IPS-NIHi7 (cell line): ENCODE measurements at regions not wholly inside any gene's neighbourhood (a gene's known extent, or its start where the extent isn't known, plus 50 kb on each side); places are given as distances from the start of the nearest gene placed in this dataset.

ENCODE experiments used
- DNase-seq: peaks from one replicate; pipeline ENCODE4 v3.0.0; 2012; ENCODE audit warnings: mixed read lengths; ENCODE audit errors: extremely low spot score

DNA sequence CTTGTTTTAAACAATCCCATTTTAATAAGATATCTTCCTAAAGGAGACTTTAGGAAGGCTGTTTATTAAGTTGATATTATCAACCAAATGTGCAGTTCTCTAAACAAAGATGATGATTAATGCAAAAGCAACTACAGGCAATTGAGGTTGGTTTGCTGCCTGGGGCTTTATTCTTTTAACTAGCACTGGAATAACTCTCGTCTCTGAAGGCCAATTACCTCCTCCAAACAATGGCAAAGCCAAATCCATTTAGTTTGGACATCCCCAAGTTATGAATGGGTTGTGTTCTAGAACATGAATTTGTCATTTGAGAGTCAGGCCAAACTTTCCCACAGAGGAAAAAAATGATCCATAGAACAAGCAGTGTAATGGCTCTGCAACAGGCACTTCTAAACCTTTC is 114.1 kb downstream of the SLC16A9 start:
- no peak for DNase-seq

DNA sequence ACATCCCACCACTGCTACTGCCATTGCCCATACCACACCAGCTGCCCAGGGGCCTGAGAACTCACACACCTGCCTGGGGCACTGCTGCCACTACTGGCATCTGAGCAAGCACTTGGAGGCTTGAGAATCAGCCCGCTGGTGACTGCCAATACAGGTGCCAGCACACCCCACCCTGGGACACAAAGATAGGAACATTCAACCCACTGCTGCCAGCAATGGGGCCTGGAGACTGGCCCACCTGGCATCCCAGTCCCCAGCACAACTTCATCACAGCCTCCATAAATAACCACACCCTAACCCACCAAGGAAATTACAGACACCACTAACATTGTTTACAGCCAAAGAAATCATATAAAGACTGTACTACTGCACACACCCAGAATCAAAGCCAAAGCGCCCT is 115.9 kb downstream of the SLC16A9 start:
- DNase-seq, result no peak

DNA sequence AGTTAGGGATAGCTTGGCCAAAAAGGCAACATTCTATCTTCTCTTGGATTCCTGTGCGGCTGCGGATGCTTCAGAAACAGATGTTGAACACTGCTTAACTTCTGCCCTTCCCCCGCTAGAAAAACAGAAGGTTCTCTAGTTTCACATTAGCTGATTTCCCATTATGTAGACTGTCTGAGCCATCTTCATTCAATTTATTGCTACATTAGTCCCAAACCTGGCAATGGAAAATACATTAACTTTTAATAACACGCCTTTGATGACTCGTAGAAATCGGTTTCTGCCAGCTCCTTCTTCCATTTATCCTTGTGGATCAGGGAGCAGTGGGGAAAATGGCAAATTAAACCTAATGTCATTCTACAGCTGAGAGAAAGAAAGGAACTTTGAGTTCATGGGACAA is 119.9 kb downstream of the SLC16A9 start:
- no peak for DNase-seq

GRCh38 chr10:59588791-59589190 is 120.9 kb downstream of the SLC16A9 start:
- no peak for DNase-seq

DNA sequence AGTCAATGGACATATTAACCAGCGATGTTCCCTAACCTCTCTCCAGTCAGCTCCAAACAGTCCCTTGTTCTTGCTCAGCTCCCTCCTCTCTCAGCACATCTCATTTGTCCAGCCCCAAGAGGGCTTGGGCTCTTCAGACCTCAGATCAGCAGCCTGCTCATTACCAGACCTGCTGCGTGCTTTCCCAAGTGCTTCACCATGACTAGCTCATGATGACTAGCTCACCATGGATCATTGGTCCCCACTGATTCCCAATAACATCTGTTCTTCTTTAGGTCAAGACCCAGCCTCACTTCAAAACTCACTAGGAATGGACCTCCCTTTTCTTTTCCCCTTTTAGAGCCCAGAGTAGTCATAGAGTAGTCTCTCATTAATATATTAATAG is 121.9 kb downstream of the SLC16A9 start:
- DNase-seq, result no peak

- DNase-seq, result no peak
These were observed 122.4 kb downstream of the SLC16A9 start for GRCh38 chr10:59587083-59587755.

- DNase-seq, result no peak
These were observed 123.2 kb downstream of the SLC16A9 start for GRCh38 chr10:59586407-59586891.

- DNase-seq, result no peak
These were observed 124.5 kb downstream of the SLC16A9 start for GRCh38 chr10:59585046-59585700.

GRCh38 chr10:59582780-59583179 is 126.9 kb downstream of the SLC16A9 start:
- no peak for DNase-seq

- DNase-seq, result no peak
These were observed 127.6 kb downstream of the SLC16A9 start for GRCh38 chr10:59582058-59582457.

DNA sequence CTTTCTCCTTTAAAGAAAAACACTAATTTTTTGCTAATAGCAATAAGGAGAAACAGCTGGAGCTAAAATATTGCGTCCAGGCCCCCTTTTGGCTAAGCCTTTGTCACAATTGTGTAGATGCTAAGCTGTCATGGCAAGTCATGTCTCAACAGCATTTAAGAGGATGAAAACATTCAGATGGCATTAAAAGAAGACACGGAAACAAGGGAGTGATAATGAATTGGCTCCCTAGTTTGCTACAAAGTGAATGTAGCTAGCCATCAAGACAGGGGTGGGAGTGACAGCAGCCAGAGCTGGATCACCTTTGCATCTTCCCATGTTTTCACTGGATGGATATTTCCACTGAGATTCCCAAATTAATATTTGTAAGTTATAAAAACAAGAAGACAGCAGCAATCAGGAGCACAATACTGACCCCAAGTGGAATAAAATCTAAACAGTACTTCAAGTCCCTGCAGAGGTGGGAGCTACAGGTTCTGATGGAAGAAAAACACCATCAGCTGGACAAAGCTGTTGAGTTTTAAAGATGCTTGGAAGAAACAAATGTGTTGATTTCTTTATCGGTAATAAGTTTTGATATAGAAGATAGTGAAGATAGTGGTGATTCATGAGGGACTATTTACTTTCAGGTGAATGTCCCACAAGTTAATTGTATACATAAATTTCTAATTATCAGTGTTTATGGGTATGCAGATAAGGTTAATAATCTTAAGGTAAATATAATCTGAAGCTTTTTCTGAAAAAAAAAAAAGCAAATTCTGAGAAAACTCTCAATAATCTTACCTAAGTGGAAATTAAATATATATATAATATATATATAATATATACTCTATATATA is 129.4 kb downstream of the SLC16A9 start:
- peak; percentile 25 for DNase-seq

DNA sequence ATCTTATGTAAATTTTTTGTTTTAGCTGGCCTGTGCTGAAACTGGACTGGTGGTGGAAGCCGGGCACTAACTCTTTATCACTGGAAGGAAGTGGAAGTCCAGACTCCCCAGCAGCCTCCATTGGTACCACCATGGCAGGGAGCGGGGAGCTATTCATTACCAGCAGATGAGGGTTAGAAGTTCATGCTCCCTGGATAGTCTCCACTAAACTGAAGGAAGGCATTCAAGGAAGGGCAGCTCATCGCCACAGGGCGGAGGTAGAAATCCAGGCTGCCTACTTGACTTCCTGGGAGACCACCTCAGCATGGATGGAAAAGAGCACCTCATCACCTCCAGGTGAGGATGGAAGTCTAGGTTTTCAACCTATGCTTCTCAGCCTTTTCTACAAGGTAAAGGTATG is 130.9 kb downstream of the SLC16A9 start:
- DNase-seq, result no peak

DNA sequence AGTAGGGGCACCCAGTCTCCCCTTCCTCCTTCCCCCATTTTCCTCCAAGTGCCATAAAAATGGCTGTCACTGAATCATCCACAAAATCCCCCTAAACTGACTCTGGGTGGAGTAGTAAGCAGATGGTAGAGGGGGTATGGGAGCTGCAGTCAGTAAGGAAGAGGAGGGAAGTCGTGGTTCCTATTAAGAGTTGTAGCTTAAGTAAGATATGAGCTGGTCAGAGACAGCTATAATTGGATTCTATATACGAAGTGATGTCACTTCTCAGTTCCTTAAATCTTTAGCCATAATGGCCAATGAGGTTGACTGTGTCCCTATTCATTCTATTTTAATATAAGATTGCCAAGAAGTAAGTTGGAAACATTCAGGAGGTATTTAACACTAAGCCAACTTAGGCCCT is 131.7 kb downstream of the SLC16A9 start:
- no peak for DNase-seq

GRCh38 chr10:59575269-59575668 is 134.4 kb downstream of the SLC16A9 start:
- DNase-seq, result peak; percentile 34

- no peak for DNase-seq
These were observed 146.1 kb downstream of the SLC16A9 start for GRCh38 chr10:59563531-59563930.

DNA sequence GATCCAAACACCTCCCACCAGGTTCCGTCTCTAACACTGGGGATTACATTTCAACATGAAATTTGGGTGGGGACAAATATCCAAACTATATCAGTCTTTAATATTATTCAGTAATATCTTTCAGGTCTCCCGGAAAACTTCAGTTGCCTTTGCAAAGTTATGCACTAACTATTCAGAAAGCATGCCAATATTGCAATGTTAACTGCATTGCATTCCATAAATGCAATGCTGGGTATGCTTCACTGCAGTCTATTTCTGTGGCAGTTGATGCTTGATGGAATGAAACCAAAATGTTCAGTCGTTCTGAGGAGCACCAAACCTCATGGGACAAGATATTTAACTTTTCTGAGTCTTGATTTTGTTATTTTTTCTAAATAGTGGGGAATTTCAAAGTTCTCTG is 147.5 kb downstream of the SLC16A9 start:
- DNase-seq, result no peak

GRCh38 chr10:59561477-59562121 is 148.1 kb downstream of the SLC16A9 start:
- no peak for DNase-seq

GRCh38 chr10:59560990-59561389 is 148.7 kb downstream of the SLC16A9 start:
- no peak for DNase-seq

- no peak for DNase-seq
These were observed 149.5 kb downstream of the SLC16A9 start for GRCh38 chr10:59560161-59560560.

GRCh38 chr10:59558066-59558465 is 151.6 kb downstream of the SLC16A9 start:
- DNase-seq, result no peak

- no peak for DNase-seq
These were observed 152.0 kb downstream of the SLC16A9 start for GRCh38 chr10:59557642-59558041.

- DNase-seq, result no peak
These were observed 152.6 kb downstream of the SLC16A9 start for GRCh38 chr10:59557052-59557451.
